ENCODE measurements at regions not wholly inside any gene's neighbourhood (a gene's known extent, or its start where the extent isn't known, plus 50 kb on each side); places are given as distances from the start of the nearest gene placed in this dataset.

DNA sequence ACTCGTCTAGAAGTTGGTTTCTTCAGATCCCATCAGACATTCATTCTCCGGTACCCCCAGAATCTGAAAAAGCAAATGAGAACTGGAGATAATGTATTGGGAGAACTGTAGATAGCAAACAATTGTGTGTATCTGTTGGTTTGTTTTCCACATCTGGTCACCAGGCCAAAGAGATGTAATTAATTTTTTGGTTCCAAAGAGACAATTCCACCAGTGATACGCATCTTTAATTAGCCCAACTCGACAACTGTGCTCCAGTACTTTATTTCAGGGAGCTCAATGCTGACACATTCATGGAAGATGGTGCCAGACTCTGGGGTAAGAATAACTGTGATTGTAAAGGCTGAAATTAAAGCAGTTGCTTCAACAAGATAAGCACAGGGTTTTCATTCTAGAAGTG lies 74.5 kb downstream of the NPTX2 start:
- TF ChIP-seq, protein P1, sequence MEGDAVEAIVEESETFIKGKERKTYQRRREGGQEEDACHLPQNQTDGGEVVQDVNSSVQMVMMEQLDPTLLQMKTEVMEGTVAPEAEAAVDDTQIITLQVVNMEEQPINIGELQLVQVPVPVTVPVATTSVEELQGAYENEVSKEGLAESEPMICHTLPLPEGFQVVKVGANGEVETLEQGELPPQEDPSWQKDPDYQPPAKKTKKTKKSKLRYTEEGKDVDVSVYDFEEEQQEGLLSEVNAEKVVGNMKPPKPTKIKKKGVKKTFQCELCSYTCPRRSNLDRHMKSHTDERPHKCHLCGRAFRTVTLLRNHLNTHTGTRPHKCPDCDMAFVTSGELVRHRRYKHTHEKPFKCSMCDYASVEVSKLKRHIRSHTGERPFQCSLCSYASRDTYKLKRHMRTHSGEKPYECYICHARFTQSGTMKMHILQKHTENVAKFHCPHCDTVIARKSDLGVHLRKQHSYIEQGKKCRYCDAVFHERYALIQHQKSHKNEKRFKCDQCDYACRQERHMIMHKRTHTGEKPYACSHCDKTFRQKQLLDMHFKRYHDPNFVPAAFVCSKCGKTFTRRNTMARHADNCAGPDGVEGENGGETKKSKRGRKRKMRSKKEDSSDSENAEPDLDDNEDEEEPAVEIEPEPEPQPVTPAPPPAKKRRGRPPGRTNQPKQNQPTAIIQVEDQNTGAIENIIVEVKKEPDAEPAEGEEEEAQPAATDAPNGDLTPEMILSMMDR (IDR thresholded peaks at IDR 0.05), result no peak
- no peak for TF ChIP-seq POLR2A (IDR thresholded peaks at IDR 0.05)
